GM18870 (cell line): ENCODE measurements at regions not wholly inside any gene's neighbourhood (a gene's known extent, or its start where the extent isn't known, plus 50 kb on each side); places are given as distances from the start of the nearest gene placed in this dataset.

Experiments
- ATAC-seq: cut with Tn5 transposase; IDR thresholded peaks from one replicate; pipeline ENCODE4 v1.9.1; 2021; ENCODE audit warnings: moderate library complexity; ENCODE audit not compliant: unreplicated experiment

- no peak for ATAC-seq
Observed at GRCh38 chr21:32216293-32216692, 62.6 kb downstream of the MIS18A start.

- ATAC-seq: no peak
Observed at GRCh38 chr21:32215306-32215685, 63.6 kb downstream of the MIS18A start.

GRCh38 chr21:32214654-32215305 lies 64.1 kb downstream of the MIS18A start:
- no peak for ATAC-seq

- ATAC-seq: no peak
Observed at GRCh38 chr21:32212116-32212515, 66.7 kb downstream of the MIS18A start.

GRCh38 chr21:32211306-32211705 lies 67.5 kb downstream of the MIS18A start:
- ATAC-seq: no peak

GRCh38 chr21:32209580-32209979 lies 69.3 kb downstream of the MIS18A start:
- ATAC-seq: no peak

- ATAC-seq: no peak
Observed at GRCh38 chr21:32207406-32207716, 71.5 kb downstream of the MIS18A start.

GRCh38 chr21:32206631-32207405 lies 72.0 kb downstream of the MIS18A start:
- no peak for ATAC-seq

- ATAC-seq: no peak
Observed at GRCh38 chr21:32203877-32204480, 74.9 kb downstream of the MIS18A start.

GRCh38 chr21:32200029-32200428 lies 78.8 kb downstream of the MIS18A start:
- ATAC-seq: no peak

- ATAC-seq: no peak
Observed at GRCh38 chr21:32198384-32198783, 80.5 kb downstream of the MIS18A start.

- no peak for ATAC-seq
Observed at GRCh38 chr21:32197896-32198295, 81.0 kb downstream of the MIS18A start.

- no peak for ATAC-seq
Observed at GRCh38 chr21:32196001-32196400, 82.8 kb downstream of the MIS18A start.

GRCh38 chr21:32193098-32193465 lies 85.8 kb downstream of the MIS18A start:
- no peak for ATAC-seq

GRCh38 chr21:32192291-32193097 lies 86.4 kb downstream of the MIS18A start:
- no peak for ATAC-seq

- no peak for ATAC-seq
Observed at GRCh38 chr21:32190493-32191144, 88.2 kb downstream of the MIS18A start.

GRCh38 chr21:32189688-32190483 lies 89.0 kb downstream of the MIS18A start:
- no peak for ATAC-seq

- no peak for ATAC-seq
Observed at GRCh38 chr21:32186804-32187203, 92.0 kb downstream of the MIS18A start.

- no peak for ATAC-seq
Observed at GRCh38 chr21:32185726-32186125, 93.1 kb downstream of the MIS18A start.

GRCh38 chr21:32185103-32185502 lies 93.7 kb downstream of the MIS18A start:
- ATAC-seq: no peak
